Activated naive CD4-positive, alpha-beta T cell treated with anti-CD3 and anti-CD28 coated beads, Interleukin-2, amount 10 ng/mL, durations not matched to agents 7 days and 5 days (primary cell): ENCODE measurements at regions not wholly inside any gene's neighbourhood (a gene's known extent, or its start where the extent isn't known, plus 50 kb on each side); places are given as distances from the start of the nearest gene placed in this dataset.

Experiments
- CTCF ChIA-PET: fragments of 350-600 bp; sonication (Branson Sonifier 250); formaldehyde crosslinking; loops from one replicate; lab custom pipeline; 2021; ENCODE audit warnings: antibody characterized with exemption; lab: Charles Lee
- DNase-seq: peaks from one replicate; pipeline ENCODE4 v3.0.0-alpha.2; 2020
- H3K27ac Mint-ChIP-seq: one replicate; pipeline ENCODE4 v1.8.0; 2021; ENCODE audit warnings: mild to moderate bottlenecking, moderate library complexity, mixed read lengths
- H3K27me3 Mint-ChIP-seq: one replicate; pipeline ENCODE4 v1.8.0; 2021; ENCODE audit warnings: mild to moderate bottlenecking, mixed read lengths
- H3K36me3 Mint-ChIP-seq: one replicate; pipeline ENCODE4 v1.8.0; 2021; ENCODE audit warnings: mixed read lengths
- H3K4me1 Mint-ChIP-seq: one replicate; pipeline ENCODE4 v1.8.0; 2021; ENCODE audit warnings: mixed read lengths
- H3K4me3 Mint-ChIP-seq: one replicate; pipeline ENCODE4 v1.8.0; 2021; ENCODE audit warnings: mild to moderate bottlenecking, moderate library complexity, mixed read lengths
- H3K9me3 Mint-ChIP-seq: one replicate; pipeline ENCODE4 v1.8.0; 2021; ENCODE audit warnings: mixed read lengths

DNA sequence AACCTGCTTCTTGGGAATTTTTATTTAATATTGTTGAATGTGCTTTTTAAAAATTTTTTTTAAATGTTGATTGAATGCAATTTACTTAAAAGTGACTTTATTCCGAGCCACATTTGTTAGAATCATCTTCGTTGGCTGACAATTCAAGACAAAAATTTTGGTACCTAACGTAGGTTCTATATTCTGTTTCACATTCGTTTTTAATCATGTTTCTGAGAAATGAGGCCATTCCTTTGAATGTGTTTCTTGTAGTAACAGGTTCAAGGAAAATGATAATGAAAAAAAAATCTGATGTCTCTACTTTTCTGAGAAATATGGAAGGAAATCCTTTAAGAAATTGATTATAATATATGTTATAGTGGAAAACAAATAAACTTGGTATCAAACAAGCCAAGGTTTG is 92.3 kb upstream of the DCLK2 start:
- Mint-ChIP-seq H3K27ac (peak overlapping the region; percentile 74), H3K4me3 (no peak overlapping the region)
- CTCF ChIA-PET, result no interaction called here

DNA sequence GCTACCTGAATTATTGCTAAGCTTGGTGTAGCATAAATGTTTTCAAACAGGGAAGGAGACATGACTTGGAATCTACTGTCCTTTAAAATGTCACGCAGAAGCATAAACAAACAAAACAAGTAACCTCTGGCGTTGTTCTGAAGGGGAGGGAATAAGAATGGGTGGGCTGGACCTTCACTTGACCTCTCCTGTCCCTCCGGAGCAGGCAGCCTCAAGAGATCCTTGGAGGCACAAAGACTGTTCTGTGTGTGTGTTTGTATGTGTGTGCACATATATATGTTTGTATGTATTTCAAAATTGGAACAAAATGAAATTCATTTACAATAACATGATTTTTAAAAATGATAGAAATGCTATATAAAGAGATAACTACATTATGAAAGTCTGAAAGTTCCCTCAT is 91.3 kb upstream of the DCLK2 start:
- H3K27ac Mint-ChIP-seq, result no peak overlapping the region
- H3K27me3 Mint-ChIP-seq, result no peaks in the 10 kb centered on the region
- CTCF ChIA-PET, result no interaction called here
- peaks cover 2% of the 10 kb centered on the region for H3K9me3 Mint-ChIP-seq
- no peak overlapping the region for H3K4me3 Mint-ChIP-seq
- no peaks in the 10 kb centered on the region for H3K36me3 Mint-ChIP-seq
- DNase-seq, result no peak
- peaks cover 32% of the 10 kb centered on the region for H3K4me1 Mint-ChIP-seq

More for the DNA sequence above, 92.3 kb upstream of the DCLK2 start:
- Mint-ChIP-seq H3K9me3 (peaks cover 2% of the 10 kb centered on the region), H3K27me3 (no peaks in the 10 kb centered on the region), H3K36me3 (no peaks in the 10 kb centered on the region), H3K4me1 (peaks cover 32% of the 10 kb centered on the region)
- no peak for DNase-seq

DNA sequence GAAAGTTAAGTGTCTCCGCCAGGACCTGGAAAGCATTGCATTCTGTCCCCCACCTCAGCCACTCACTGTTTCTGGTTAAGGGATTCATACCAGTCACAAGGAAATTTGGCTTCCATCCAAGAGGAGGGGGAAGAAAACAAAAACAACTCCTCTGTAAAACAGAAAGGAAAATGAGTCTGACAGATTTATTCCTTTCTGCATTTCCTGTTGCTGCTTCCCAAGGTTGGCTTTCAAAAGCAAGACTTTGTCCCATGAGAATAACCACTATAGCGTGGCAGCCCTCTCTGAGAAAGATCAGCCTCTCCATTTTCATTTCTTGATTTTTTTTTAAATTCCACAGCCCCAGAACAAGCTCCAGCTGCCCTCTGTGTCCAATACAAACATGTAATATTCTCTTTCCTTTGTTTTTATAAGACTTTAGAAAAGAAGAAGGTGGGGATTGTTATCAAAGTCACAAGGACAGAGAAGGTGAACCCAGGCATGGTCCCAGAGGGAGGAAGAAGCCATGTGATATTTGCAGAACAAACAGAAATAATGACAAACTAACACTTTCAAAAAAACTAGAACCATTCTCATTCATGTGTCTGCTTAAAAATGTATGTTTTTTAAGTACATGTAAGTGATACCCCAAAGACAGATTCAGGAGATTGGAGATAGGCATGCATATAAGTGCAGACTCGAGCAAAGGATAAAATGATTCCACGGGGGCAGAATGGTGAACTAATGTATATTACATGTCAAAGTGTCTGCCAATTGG is 90.7 kb upstream of the DCLK2 start:
- H3K9me3 Mint-ChIP-seq, result peaks cover 2% of the 10 kb centered on the region
- H3K27ac Mint-ChIP-seq, result no peak overlapping the region
- H3K4me3 Mint-ChIP-seq, result no peak overlapping the region
- no peaks in the 10 kb centered on the region for H3K27me3 Mint-ChIP-seq
- DNase-seq, result no peak
- peaks cover 30% of the 10 kb centered on the region for H3K4me1 Mint-ChIP-seq
- CTCF ChIA-PET, result interaction anchor here (1.2 kb wide), 1 partner anchor 11 kb away, joined by 3 read pairs; no protein-coding TSS in a partner anchor
- no peaks in the 10 kb centered on the region for H3K36me3 Mint-ChIP-seq

DNA sequence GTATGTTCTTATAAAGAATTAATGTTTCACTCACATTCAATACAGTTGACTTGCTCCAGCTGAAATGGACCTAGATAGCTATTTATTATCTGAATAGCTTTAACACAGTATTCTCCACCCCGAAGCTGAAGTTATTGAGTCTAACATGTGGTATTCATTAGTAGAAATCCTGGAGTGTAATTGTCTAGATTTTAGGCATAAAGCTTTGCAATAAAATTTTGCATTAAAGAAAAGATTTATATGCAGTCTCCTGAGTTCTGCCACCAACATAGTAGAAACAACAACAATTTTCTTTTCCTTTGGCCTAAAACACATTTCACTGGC is 90.2 kb upstream of the DCLK2 start:
- no peak overlapping the region for H3K4me3 Mint-ChIP-seq
- peaks cover 30% of the 10 kb centered on the region for H3K4me1 Mint-ChIP-seq
- H3K27me3 Mint-ChIP-seq, result no peaks in the 10 kb centered on the region
- CTCF ChIA-PET, result interaction anchor here (1.2 kb wide), 1 partner anchor 10 kb away, joined by 3 read pairs; no protein-coding TSS in a partner anchor
- no peaks in the 10 kb centered on the region for H3K36me3 Mint-ChIP-seq
- H3K9me3 Mint-ChIP-seq, result peaks cover 2% of the 10 kb centered on the region
- no peak for DNase-seq
- no peak overlapping the region for H3K27ac Mint-ChIP-seq

DNA sequence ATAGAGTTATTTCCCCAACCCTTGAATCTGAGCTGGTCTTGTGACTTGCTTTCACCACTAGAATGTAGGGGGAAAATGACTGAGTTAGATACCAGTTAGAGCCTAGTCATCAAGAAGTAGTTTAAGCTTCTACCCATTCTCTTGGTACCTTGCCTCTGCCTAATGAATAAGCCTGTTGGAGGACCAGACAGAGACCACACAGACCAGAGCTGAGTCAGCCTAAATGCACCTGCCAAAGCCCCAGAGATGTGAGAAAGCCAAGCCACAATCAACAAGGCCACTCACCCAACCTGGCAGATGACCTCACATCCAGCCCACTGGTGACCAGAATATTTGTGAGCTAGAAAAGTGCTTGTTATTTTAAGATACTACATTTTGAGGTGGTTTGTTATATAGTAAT is 85.2 kb upstream of the DCLK2 start:
- no peaks in the 10 kb centered on the region for H3K9me3 Mint-ChIP-seq
- H3K27me3 Mint-ChIP-seq, result peaks cover 5% of the 10 kb centered on the region
- no peak overlapping the region for H3K27ac Mint-ChIP-seq
- H3K4me1 Mint-ChIP-seq, result no peaks in the 10 kb centered on the region
- no peak overlapping the region for H3K4me3 Mint-ChIP-seq
- DNase-seq, result no peak
- CTCF ChIA-PET, result no interaction called here
- H3K36me3 Mint-ChIP-seq, result no peaks in the 10 kb centered on the region

DNA sequence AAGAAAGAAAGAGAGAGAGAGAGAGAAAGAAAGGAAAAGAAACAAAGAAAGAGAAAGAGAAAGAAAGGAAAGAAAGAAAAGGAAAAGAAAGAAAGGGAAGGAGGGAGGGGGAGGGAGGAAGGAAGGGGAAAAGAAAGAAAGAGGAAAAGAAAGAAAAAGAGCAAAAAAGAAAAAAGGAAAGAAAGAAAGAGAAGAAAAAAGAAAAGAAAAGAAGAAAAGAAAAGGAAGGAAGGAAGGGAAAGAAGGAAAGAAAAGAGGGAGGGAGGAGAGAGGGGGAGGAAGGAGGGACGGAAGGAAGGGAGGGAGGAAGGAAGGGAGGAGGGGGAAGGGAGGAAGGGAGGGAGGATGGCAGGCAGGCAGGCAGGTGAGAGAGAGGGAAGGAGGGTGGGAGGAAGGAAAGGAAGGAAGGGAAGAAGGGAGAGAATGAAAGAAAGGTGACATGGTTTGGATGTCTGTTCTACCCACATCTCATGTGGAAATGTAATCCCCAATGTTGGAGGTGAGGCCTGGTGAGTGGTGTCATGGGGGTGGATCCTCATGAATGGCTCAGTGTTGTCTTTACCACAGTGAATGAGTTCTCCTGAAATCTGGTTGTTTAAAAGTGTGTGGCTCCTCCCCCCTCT is 83.0 kb upstream of the DCLK2 start:
- Mint-ChIP-seq H3K9me3 (no peaks in the 10 kb centered on the region), H3K4me3 (no peak overlapping the region), H3K27me3 (peaks cover 5% of the 10 kb centered on the region), H3K27ac (no peak overlapping the region), H3K4me1 (no peaks in the 10 kb centered on the region), H3K36me3 (no peaks in the 10 kb centered on the region)
- no peak for DNase-seq
- CTCF ChIA-PET, result no interaction called here

DNA sequence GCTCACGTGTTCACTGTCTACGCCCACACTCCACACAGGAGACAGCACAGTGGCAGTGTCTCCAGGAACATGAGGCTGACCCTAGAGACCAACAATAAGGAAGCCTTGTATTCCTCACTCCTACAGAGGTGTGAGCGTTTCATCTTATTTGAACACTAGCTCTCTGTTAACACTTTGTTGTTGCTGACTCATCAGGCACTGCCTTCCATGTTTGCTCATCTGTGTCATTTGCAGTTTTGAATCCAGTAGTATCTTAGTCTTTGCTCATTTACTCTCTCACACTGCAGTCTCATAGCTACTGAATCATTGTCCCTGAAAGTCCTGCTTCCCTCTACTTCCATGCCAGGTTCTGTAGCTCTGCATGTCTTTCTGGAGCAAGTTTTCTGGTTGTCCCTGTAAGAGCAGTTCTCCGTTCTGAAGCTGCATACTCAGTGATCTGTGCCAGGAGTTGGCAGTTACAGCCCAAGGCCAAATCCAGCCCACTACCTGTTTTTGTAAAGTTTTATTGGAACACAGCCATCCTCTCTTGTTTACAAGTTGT is 80.3 kb upstream of the DCLK2 start:
- DNase-seq, result no peak
- peaks cover 5% of the 10 kb centered on the region for H3K27me3 Mint-ChIP-seq
- no peak overlapping the region for H3K27ac Mint-ChIP-seq
- CTCF ChIA-PET, result interaction anchor here (1.0 to 1.3 kb wide), 4 partner anchors 10 to 246 kb away, joined by 3 to 4 read pairs (median 4); no protein-coding TSS in a partner anchor
- H3K9me3 Mint-ChIP-seq, result no peaks in the 10 kb centered on the region
- no peaks in the 10 kb centered on the region for H3K4me1 Mint-ChIP-seq
- no peak overlapping the region for H3K4me3 Mint-ChIP-seq
- H3K36me3 Mint-ChIP-seq, result no peaks in the 10 kb centered on the region

DNA sequence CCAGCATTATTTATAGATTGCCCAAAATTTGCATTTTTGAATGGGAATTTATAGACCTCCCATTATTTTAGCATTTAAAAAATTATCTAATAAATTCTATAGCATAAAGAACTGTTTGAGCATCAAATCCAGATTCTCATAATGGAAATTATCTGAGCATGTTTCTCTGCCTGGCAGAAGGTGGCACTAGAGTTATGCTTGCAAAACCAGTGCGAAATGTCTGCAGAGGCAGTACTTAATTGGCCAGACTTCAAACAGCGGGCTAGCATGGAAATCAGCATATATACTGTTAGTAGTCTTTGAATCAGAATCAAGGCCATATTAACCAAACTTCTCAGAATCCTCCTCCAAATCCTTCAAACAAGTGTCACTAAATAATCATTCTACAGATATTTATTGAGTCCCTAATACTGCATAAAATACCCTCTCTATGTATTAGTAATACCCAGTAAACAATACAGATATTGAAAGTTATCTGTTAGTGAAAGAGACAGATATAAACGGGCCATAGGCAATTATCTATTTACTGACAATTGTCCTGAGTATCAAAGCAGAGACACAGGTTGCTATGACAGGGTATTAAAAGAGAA is 78.7 kb upstream of the DCLK2 start:
- no peak overlapping the region for H3K27ac Mint-ChIP-seq
- no peak for DNase-seq
- H3K4me3 Mint-ChIP-seq, result no peak overlapping the region
- CTCF ChIA-PET, result no interaction called here
- no peaks in the 10 kb centered on the region for H3K4me1 Mint-ChIP-seq
- no peaks in the 10 kb centered on the region for H3K9me3 Mint-ChIP-seq
- no peaks in the 10 kb centered on the region for H3K36me3 Mint-ChIP-seq
- peaks cover 12% of the 10 kb centered on the region for H3K27me3 Mint-ChIP-seq

DNA sequence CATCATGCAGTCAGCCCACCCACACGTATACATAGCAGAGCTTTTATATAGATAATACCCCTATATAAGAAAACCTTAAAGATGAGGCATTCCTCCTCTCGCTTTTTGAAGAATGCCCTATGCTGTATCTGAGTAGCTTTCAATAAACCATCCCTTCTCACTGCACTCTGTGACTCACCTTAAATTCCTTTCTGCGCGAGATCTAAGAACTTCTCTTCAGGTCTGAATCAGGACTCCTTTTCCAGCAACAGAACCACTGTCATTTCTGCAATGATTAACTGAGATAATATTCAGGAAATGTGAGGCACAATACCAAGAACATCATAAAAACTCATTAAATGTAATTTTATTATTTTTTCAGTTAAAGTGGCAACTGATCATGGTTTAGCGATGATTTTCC is 76.4 kb upstream of the DCLK2 start:
- CTCF ChIA-PET, result no interaction called here
- Mint-ChIP-seq H3K27me3 (peaks cover 12% of the 10 kb centered on the region), H3K4me3 (no peak overlapping the region), H3K36me3 (no peaks in the 10 kb centered on the region), H3K4me1 (no peaks in the 10 kb centered on the region), H3K27ac (no peak overlapping the region), H3K9me3 (no peaks in the 10 kb centered on the region)
- no peak for DNase-seq

DNA sequence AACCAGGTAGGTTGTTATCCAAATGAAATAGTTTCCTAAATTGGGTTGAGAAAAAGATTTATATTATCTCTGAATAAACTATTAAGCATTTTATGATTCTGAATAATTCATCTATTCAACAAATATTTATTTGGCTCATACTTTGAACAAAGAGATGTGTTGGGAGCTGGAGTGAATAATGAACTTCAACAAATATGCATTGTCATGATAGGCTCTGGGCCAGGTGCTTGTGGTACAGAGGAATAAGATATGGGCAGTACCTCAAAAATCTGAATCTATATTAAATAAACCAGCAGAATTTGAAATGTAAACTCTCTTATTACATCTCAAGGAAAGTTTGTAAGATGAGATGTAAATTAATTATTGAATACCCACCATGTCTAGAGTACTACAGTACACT is 75.7 kb upstream of the DCLK2 start:
- no peak for DNase-seq
- CTCF ChIA-PET, result interaction anchor here (0.8 kb wide), 1 partner anchor 21 kb away, joined by 4 read pairs; no protein-coding TSS in a partner anchor
- no peak overlapping the region for H3K4me3 Mint-ChIP-seq
- no peak overlapping the region for H3K27ac Mint-ChIP-seq
- H3K27me3 Mint-ChIP-seq, result peaks cover 15% of the 10 kb centered on the region
- no peaks in the 10 kb centered on the region for H3K36me3 Mint-ChIP-seq
- no peaks in the 10 kb centered on the region for H3K4me1 Mint-ChIP-seq
- H3K9me3 Mint-ChIP-seq, result no peaks in the 10 kb centered on the region

DNA sequence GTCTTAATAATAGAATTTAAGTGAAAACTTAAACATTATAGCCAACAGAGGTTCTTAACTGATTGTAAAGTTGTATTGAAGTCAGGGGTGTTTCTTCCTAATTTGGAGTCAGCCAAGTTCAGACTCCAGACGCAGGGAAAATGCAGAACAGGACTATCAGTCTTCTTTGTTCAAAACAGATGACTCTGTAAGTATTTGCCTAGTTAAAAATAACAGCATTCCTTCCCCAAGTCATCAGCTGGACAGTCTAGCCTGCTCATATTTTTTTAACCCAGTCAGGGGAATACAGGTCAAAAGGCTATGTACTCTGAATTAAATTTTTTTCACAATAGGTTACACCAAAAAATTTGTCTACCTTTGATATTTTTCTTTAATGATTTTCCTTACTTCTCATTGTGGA is 73.8 kb upstream of the DCLK2 start:
- H3K9me3 Mint-ChIP-seq, result no peaks in the 10 kb centered on the region
- peaks cover 15% of the 10 kb centered on the region for H3K27me3 Mint-ChIP-seq
- H3K4me1 Mint-ChIP-seq, result no peaks in the 10 kb centered on the region
- no peak for DNase-seq
- H3K27ac Mint-ChIP-seq, result no peak overlapping the region
- no peak overlapping the region for H3K4me3 Mint-ChIP-seq
- CTCF ChIA-PET, result interaction anchor here (1.9 kb wide), 1 partner anchor 204 kb away, joined by 3 read pairs; no protein-coding TSS in a partner anchor
- no peaks in the 10 kb centered on the region for H3K36me3 Mint-ChIP-seq

DNA sequence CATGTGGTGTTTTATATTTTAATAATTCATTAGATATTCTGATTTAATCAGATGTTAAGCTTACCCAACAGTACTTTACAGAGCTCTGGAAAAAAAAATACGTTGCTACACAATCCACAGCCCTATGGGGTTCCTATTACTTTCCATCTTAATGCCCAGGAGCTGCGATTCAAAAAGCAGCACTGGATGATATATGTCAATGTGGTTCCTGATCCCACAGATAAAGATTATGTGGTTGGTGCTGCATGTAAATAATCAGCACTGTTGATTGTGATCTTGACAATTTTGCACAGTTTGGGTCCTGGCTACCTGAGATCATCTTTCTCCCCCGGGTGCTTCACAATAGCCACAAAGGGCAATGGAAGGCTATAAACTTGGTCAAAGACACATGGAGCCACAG is 72.7 kb upstream of the DCLK2 start:
- H3K27ac Mint-ChIP-seq, result no peak overlapping the region
- CTCF ChIA-PET, result interaction anchor here (1.9 kb wide), 1 partner anchor 203 kb away, joined by 3 read pairs; no protein-coding TSS in a partner anchor
- no peaks in the 10 kb centered on the region for H3K36me3 Mint-ChIP-seq
- peaks cover 15% of the 10 kb centered on the region for H3K27me3 Mint-ChIP-seq
- no peaks in the 10 kb centered on the region for H3K9me3 Mint-ChIP-seq
- no peak overlapping the region for H3K4me3 Mint-ChIP-seq
- no peaks in the 10 kb centered on the region for H3K4me1 Mint-ChIP-seq
- no peak for DNase-seq

DNA sequence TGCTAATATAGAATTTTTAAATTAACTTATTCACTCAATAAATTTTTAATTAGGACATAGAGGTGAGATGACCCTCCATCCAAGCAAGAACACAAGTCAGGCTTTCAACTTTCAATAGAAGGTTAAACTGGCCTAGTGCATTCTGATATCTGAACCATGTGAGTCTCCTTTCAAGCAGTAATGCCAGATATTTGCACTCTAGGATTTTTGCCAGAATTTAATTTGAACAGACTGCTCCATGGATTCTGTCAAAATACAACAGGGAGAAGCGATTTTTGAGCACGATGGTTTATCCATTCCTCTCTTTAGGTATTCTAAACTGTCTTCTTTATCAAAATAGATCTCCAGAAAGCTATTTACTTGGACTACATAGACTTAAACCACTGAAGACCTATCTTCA is 72.0 kb upstream of the DCLK2 start:
- H3K36me3 Mint-ChIP-seq, result no peaks in the 10 kb centered on the region
- CTCF ChIA-PET, result interaction anchor here (0.8 to 1.9 kb wide), 3 partner anchors 9 to 203 kb away, joined by 3 to 5 read pairs (median 3); no protein-coding TSS in a partner anchor
- no peak overlapping the region for H3K27ac Mint-ChIP-seq

DNA sequence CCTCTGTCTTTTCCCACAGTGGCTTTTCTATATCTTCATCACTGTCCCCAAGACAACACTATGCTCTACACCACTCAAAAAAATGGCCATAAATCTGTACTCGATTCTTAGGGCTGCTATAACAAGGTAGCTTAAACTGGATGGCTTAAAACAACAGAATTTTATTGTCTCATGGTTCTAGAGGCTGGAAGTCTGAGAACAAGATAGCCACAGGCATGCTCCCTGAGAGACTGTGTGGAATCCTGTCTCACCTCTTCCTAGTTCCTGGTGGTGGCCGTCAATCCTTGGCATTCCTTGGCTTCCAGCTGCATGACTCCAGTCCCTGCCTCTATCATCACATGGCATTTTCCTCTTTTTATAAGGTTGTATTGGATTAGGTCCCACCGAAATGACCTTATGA is 70.7 kb upstream of the DCLK2 start:
- CTCF ChIA-PET, result interaction anchor here (1.4 to 1.5 kb wide), 3 partner anchors 8 to 235 kb away, joined by 3 to 5 read pairs (median 3); no protein-coding TSS in a partner anchor

More for the DNA sequence above, 72.0 kb upstream of the DCLK2 start:
- Mint-ChIP-seq H3K27me3 (peaks cover 15% of the 10 kb centered on the region), H3K4me3 (no peak overlapping the region), H3K4me1 (no peaks in the 10 kb centered on the region), H3K9me3 (no peaks in the 10 kb centered on the region)
- DNase-seq, result no peak

More for the DNA sequence above, 70.7 kb upstream of the DCLK2 start:
- Mint-ChIP-seq H3K4me3 (no peak overlapping the region), H3K27ac (no peak overlapping the region), H3K9me3 (no peaks in the 10 kb centered on the region), H3K27me3 (peaks cover 15% of the 10 kb centered on the region), H3K4me1 (no peaks in the 10 kb centered on the region), H3K36me3 (no peaks in the 10 kb centered on the region)
- DNase-seq, result no peak
